UCSD-AML1 (cell line): ENCODE measurements at regions not wholly inside any gene's neighbourhood (a gene's known extent, or its start where the extent isn't known, plus 50 kb on each side); places are given as distances from the start of the nearest gene placed in this dataset.

Source experiments
- DNase-seq: peaks from one replicate; lab custom pipeline; 2025; ENCODE audit not compliant: unreplicated experiment; lab: John Stamatoyannopoulos, UW

DNA sequence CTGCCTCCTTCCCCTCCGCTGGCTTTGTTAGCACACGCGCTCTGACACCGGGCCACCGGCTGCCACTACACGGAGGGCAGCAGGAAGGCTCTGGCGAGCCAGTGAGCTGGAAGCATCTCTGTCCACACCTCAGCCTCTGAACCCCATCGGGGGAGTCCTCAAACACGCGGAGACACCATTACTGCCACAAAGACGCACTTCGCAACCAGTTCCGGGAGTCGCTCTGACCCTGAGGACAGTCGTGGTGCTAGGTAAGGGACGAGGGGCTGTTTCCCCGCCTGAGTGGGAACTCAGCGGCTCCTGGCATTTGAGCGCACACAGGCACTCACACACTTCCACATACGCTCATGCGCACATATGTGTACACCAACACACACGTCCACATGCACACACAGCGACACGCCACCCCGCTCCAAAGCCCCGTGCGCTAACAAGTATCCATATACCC is 160.0 kb downstream of the C9orf152 start:
- no peak for DNase-seq

DNA sequence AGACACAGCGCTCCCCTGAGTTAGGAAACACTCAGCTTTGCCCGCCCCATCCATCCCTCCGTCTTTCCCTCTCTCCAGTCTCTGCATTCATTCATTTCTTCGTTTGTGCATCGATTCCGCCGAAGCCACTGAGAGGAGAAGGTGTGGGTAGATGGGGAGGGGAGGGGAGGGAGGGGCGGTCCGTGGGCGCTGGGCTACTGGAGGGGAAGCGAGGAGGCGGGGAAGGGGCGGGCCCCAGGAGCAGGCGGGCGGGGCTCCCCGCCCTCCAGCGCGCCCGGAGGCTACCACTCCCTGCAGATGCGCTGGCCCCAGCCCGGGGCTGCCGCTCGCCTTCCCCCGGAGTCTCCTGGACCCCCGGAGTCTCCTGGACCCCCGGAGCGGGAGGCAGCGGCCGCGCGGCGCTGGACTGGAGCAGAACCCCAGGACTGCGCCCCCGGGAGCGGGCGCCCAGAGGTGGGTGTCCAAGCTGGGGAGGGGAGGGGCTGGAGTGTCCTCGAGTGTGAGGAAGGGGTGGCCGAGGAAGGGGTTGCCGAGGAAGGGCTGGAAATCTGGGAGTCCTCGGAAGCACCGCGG is 159.5 kb downstream of the C9orf152 start:
- DNase-seq: peak; percentile 87

DNA sequence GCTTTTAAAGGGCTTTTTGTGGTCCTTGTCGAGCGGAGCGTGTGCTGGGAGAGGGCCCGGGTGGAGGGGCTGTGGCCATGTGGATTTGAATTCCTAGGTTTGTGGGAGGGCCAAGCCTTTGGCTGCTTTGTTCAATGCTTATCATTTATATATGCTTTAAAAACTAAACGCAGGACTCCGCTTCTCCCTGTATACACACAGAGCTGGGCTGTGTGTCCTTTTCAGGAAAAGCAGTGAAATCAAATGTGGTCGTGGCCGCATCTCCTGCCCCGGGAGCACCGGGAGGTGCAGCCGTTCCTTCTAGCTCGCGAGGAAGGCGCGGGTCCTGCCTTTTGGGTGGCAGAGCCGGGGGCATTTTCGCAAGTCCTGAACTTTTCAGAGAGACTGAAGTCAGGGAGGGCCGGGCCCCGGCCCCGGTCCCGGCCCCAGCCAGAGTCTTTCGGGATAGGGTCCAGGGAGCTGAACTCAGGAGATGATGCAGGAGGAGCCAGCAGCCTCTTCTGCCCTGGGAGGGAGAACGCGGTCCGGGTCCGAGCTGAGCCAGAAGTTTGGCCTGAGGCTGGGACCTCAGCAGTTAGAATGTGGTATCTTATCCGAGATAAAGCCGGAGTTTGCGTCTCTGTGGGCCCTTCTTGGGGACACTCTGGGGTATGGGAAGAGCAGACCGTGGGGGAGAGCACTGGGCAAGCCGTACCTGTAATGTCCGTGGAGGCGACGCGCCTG is 158.8 kb downstream of the C9orf152 start:
- DNase-seq: peak; percentile 46

DNA sequence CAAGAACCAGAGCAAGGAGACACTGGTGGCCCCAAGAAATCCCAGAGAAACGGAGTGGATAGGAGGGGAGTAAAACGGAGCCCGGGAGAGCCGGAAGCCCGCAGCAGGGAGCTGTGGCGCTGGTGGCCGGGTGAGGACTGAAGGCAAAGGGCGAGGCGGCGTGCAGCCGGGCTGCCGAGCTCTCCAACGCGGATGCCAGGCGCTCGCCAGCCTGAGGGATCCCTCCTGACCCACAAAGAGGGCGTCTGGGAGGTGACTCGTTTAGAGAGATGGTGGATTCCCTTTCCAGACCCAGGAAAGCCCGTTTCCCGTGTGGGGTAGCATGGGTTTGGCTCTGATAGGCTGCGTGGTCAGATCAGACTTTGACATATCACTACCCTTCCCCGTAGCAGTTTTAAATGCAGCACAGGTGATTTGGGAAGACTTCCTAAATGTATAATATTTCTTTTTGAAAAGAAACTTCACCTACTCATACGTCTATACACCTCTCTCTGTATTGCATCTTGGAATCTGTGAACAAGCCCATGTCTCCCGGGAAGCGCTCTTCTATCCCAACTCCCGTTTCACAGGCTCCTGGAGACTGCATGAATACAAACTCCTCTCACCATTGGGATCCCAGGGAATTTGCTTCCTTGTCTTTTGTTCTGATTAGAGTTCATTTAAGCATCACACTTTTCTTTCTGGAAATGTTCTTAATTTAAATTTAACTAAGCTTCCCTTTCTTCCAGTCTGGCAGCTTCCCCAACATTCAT is 158.1 kb downstream of the C9orf152 start:
- DNase-seq: peak; percentile 46

DNA sequence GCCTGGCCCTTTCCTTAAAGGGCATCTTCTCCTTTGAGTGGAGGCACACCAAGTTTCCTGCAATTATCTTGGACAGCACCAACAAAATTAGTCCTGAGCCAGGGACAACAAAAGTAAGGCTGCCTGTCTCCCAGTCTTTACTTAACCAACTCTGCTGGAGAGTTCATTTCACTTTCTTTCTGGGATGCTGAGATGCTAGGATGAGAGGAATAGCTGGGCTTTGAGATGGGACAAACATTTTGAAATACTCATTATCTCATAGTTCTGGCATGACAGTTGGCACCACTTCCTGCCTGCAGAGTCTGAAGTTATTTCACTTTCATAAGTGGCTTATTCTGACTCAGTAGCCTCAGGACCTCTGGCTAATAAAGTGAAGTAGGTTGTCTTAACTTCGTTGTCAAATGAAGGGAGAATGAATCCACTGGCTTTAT is 157.0 kb downstream of the C9orf152 start:
- no peak for DNase-seq

DNA sequence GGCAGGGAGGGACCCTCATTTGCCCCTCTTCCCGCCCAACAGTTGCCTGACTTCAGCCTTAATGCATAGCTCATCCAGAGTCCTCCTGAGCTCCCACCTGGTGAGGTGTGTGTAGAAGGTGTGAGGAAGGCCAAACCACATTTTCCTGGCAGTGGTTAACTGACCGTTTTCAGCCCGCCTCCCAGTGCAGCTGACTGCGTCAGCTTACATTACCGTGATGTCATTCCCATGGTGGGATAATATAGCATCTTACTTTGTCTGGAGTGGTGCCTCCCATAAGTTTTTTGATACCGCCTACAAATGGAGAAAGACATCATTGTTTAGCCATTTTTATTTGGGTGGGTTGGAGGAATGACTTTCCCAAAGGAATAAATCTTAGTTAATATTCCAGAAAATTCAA is 151.9 kb downstream of the C9orf152 start:
- no peak for DNase-seq

DNA sequence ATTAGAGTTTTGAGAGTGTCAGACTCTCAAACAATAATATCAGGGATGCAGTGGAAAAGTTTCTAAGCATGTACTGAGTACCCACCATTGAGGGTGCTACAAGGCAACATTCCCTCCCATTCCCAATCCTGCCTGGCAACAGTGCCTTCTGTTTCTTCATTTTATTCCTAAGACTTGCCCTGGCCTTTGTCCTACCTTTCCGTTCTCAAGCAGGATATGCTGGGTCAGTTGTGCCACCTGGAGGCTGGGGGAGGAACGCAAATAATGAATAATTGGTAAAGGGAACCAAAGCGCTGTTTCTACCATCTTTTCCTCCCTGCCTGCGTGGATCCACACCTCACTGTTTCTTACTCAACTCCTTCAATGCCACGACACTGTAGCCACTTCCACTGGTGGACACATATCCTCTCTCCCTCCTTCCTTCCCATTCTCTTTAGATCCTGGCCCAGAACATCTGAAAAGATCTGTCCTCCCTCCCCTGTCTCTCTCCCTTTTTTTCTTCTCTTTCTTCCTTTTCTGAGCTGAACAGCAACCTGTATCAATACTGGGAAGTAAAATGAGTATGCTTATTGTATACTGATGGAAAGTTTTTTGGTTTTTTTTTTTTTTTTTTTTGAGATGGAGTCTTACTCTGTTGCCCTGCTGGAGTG is 149.5 kb downstream of the C9orf152 start:
- peak; percentile 47 for DNase-seq

DNA sequence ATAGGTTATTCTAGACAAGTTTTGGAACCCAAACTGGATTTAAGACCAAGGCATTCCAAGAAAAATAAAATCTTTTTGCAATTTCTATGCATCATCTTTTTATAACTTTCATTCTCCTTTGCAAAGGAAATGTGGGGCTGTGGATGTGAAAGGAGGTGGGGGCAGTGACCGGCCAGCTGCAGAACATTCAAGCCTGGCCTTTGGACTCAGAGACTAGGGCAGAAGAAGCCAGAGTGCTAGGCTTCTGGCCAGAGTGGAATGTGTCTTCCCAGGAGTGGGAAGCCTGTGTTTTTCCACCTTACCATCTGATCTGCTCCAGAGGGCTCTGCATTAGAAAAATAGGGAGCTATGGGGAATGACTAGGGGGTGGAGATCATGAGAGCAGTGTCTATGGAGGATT is 148.5 kb downstream of the C9orf152 start:
- DNase-seq: no peak

DNA sequence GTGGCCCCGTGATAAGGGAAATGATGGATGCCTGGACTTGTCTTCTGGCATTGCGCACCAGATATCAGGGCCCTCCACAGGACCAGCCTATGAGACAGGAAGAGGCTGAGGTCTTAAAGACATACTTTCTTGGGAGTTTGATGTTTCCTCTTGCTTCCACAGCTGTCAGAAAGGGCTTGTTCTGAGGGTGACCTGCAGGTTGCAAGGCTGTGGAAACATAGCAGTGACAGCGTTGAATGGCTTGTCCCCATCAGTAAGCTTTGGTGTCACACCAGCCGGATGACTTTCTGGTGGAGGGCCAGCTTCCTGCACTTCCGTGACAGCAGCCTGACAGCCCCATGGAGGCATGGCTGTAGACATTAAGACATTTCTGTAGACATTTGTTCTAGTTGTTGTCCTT is 143.2 kb downstream of the C9orf152 start:
- DNase-seq: peak; percentile 80

DNA sequence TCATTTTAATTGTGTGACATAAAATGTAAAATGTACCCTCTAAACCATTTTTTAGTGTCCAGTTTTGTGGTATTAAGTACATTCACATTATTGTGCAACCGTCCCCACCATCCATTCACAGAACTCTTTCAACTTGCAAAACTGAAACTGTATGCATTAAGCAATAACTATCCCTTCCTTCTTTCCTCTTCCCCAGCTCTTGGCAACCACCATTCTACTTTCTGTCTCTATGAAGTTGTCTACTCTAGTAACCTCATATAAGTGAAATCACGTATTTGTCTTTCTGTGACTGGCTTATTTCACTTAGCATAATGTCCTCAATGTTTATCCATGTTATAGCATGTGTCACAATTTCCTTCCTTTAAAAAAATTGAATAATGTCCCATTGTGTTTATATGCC is 142.4 kb downstream of the C9orf152 start:
- DNase-seq: no peak

DNA sequence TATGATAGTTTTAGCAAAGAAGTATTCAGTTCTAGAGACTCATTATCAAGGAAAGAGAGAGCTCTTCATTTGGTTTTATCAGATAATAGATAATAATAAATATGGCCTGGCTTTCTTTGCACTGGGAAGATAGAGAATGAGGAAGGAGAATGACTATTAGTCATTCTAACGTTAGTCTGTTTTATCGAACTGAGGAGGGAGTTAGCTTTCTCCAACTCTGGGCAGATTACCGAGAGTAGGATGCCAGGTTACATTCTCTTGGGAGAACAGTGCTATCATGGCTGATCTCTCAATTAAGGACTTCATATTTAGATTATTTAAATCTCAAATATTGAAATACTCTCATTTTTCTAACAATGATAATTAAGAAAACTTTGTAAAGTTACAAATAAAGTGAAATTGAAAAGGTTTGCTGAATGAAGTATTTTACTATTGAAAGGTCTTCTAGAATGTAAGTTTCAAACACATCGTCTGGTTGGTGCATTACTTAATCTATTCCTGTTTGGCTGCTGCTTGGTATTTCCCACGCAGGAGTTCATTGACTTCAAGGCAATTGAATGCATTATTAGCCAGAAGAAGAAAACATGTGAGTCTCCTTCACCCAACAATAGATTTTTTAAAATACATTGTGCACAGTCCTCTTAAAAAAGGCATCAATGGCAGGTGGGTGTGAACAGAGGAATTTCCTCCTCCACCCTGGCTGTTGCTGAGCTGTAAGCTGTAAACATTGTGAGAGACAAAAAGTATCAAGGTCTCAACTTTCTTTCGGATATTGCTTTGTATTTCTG is 140.8 kb downstream of the C9orf152 start:
- no peak for DNase-seq

DNA sequence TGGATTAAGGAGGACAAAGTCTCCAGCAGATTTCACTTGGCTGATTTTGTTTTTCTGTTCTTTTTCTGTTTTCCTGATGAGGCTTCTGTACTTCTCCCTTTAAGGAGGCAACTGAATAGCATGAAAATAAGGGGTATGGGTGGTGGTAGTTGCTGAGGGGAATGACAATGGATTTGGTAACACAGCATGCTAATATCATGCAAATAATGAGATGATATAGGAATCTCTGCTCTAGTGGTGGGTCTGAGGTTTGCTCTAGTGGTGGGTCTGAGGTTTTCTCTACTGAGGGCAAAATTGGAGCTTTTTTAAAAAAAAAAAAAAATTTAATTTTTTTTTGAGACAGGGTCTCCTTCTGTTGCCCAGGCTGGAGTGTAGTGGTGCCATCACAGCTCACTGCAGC is 139.7 kb downstream of the C9orf152 start:
- DNase-seq: no peak

DNA sequence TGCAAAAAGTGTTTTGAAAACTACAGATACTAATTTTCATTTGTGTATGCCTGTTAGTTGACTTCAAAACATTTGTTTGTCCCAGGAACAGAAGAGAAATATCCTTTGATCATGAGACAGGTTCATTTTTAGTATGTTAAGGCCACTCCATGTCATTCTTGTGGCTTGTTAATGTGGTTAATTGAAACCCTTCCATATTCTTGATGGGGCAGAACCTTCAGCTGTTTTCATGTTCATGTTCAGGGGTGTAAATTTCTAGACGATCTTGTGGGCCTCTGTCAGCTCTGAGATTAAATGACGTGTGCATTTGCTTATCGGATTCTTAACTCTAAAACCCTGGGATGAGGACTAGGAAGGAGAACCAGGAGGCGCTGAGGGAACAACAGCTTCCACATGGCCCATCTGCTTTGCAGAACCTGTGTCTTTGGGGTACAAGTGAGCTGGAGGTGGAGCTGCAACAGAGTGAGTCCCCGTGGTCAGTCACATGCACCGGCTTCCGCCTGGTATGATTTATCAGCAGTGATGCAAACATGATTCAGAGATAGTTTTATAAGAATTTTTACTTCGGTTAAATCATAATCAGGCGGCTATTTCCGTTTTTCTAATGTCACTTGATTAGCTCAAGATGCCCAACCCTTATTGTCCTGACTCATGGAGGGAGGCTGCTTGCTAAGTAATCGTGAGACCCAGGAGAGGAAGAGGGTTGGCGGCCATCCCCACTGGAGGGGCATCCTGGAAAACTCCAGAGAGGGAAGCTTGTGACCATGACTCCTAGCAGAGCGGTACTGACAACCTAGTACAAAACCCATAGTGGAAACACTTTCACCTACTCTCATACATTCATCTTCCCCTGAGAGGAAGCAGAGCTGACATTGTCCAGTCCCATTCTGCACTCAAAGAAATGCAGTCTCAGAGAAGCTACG is 138.4 kb downstream of the C9orf152 start:
- peak; percentile 54 for DNase-seq

DNA sequence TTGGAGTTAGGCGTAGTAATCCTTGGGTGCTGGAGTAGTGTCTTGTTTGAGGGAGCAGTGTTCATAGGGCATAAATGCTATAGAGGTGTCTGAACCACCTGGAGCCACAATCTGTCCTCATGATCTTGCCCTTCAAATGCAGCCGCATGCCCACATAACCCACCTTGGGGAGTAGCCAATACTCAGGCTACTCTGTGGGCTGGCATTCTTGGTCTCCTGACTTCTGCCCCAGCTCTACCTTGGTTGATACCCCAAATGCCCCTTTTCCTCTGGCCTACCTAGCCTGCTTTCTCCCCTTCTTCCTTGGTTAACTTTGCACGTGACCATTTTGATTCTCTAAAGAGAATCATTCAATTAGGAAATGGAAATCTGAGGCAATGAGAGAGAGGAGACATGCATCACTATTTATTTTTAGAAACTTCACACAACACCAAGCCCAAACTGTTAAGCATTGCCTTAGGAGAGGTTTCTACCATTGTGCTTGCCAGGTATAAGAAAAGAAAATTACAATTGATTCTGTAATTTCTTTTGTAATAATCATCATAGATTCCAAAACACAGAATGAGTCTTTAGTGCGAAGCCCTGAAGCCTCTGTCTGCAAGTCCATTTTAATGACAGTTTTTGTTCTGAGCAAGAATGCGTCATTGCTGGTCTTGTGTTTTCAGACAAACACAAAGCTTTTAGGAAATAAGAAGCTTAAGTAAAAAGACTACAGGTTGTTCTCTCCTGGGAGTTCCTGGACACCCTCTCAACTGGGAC is 135.2 kb downstream of the C9orf152 start:
- no peak for DNase-seq

DNA sequence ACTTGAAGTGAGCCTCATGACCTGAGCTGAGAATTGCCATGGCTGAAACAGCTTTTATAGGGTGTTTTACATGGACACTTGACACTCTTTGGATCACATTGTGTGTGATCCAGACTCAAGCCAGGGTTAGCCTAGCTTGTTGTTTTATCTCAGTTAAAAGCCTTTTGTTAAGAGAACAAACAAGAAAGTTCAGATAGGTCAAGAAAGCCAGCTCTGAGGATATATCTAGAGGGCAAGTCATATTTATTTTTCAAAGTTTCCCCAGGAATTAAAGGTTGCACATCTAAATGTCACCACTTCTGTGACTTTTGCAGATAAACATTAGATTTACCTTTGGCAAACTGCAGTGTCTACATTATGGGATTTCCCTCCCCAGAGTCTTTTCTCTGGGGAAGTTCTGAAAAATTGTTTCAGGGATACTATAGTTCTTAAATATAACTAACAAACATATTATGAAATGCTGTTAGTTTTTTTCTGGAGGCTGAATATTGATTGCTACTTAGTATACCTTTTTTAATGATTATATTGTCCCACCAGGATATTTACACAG is 134.5 kb downstream of the C9orf152 start:
- no peak for DNase-seq

DNA sequence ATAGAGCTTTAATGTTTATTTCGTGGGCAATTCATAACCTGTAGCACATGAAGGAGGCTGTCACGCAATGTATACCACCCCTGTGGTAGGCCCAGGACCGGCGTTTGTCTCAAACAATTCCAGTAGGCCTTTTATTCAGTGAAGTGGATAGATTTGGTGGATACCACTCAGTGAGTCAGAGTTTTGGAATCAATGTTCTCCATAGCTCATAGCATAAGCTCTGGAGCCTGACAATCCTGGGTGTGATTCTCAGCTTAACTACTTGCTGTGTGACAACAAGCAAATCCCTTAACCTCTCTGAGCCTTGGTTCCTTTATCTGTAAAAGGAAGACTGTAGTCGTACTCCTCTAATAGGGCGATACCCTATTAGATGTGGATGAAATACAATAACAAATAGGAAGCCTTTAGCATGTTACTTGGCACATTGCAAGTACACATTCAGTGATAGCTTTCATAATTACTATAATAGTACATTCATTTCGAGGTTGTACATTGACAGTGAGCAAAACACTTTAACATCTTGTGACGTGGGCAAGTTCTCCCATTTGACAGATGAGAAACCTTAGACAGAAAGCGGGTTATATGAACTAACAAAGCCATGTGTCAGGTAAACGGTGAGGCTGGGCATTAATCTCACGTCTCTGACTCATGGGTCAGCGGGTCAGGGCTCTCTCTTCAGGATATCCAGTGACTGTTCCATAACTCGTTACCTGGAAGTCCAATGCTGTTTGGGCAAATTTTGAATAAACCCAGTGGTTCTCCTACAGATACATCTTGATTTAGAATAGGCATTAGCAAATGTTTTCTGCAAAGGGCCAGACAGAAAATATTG is 130.8 kb downstream of the C9orf152 start:
- DNase-seq: no peak

DNA sequence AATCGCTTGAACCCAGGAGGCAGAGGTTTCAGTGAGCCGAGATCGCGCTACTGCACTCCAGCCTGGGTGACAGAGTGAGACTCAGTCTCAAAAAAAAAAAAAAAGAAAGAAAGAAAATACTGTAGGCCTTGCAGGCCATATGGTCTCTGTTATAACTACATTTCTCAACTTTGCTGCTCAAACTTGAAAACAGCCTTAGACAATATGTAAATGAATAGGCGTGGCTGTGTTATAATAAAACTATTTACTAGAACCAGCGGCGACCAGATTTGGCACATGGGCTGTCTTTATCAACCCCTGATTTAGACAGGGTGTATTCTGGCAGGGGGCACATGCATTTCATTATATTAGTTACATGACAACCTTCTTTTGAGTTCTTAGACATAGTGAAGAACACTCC is 130.0 kb downstream of the C9orf152 start:
- no peak for DNase-seq

DNA sequence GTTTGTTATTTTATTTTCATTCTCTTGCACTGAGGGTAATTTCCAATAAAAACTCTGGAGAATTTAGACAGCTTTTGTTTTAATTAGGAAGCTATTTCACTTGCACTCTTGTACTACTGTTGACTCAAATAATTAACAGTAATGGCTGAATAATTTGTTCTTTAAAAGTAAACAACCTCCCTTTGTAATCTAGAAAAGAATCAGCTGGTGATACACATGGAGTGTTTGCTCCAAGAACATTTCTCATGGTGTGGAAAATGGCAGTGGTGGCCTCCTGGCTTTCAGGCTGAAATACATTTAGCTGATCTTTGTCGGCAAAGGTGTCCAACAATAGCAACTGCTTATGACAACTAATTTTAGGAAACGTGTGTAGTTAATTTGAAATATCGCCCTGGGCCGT is 129.4 kb downstream of the C9orf152 start:
- DNase-seq: no peak
